ENCODE measurements at regions not wholly inside any gene's neighbourhood (a gene's known extent, or its start where the extent isn't known, plus 50 kb on each side); places are given as distances from the start of the nearest gene placed in this dataset.
A peak's percentile ranks its signal among the peaks of the same experiment; 100 is the strongest.

GRCh38 chr7:54859545-54859944, 100.5 kb upstream of the SEC61G start:
- no peak for TF ChIP-seq CTCF (conservative IDR thresholded peaks at IDR 0.05; ENCODE audit: low read depth, low read length)
- TF ChIP-seq POLR2A (IDR thresholded peaks at IDR 0.05; ENCODE audit: low read depth, low read length) = no peak
- TF ChIP-seq RFX5 (IDR thresholded peaks at IDR 0.05; ENCODE audit: low read depth, low read length) = no peak
- TF ChIP-seq RAD21 (IDR thresholded peaks at IDR 0.05; ENCODE audit: low read length) = no peak
- no peak for TF ChIP-seq RCOR1 (IDR thresholded peaks at IDR 0.05; ENCODE audit: insufficient replicate concordance, low read length)
- TF ChIP-seq MAFK (IDR thresholded peaks at IDR 0.05; ENCODE audit: low read depth, low read length) = no peak
- TF ChIP-seq CEBPB (IDR thresholded peaks at IDR 0.05; ENCODE audit: low read depth, low read length) = 0 out of 2 replicates have a peak, but pooled peaks have one; percentile 1
- TF ChIP-seq SMC3 (IDR thresholded peaks at IDR 0.05; ENCODE audit: low read depth, low read length) = no peak
- TF ChIP-seq USF2 (IDR thresholded peaks at IDR 0.05; ENCODE audit: low read depth, low read length) = no peak
- no peak for TF ChIP-seq FOS (IDR thresholded peaks at IDR 0.05; ENCODE audit: low read depth, low read length)
- no peak for TF ChIP-seq NFE2L2 (IDR thresholded peaks at IDR 0.05; ENCODE audit: low read depth, low read length)

All from IMR-90 (cell line).